H1 (cell line): ENCODE measurements at regions not wholly inside any gene's neighbourhood (a gene's known extent, or its start where the extent isn't known, plus 50 kb on each side); places are given as distances from the start of the nearest gene placed in this dataset.

Experiments
- EP300 ChIP-seq, 2 experiments: IDR thresholded peaks; 1 replicate in 1 of 2; 2 replicates in 1 of 2; pipeline ENCODE4 v1.6.1; 2011 to 2012; ENCODE audit warnings: low read depth in 2 of 2, low read length in 2 of 2, mild to moderate bottlenecking in 2 of 2, borderline replicate concordance in 1 of 2, inconsistent platforms in 1 of 2, moderate library complexity in 1 of 2
- NANOG ChIP-seq: IDR thresholded peaks from 2 replicates; pipeline ENCODE4 v1.6.1; 2011; ENCODE audit warnings: low read length, low read depth, mild to moderate bottlenecking, inconsistent platforms; ENCODE audit not compliant: insufficient read depth, poor library complexity, severe bottlenecking
- SIX5 ChIP-seq: IDR thresholded peaks from 2 replicates; pipeline ENCODE4 v1.6.1; 2011; ENCODE audit warnings: mild to moderate bottlenecking, low read depth, low read length
- SP1 ChIP-seq: IDR thresholded peaks from 2 replicates; pipeline ENCODE4 v1.6.1; 2011; ENCODE audit warnings: low read depth, low read length
- ZNF274 ChIP-seq: IDR thresholded peaks from 2 replicates; pipeline ENCODE4 v1.7.0; 2012; ENCODE audit warnings: low read length, borderline replicate concordance; ENCODE audit errors: extremely low read depth
- TF ChIP-seq, protein P1 (sequence below): IDR thresholded peaks from 2 replicates; pipeline ENCODE4 v1.6.1; 2012; ENCODE audit warnings: inconsistent platforms
- TF ChIP-seq, protein P2 (sequence below), 3 experiments: IDR thresholded peaks; 1 replicate in 2 of 3; 2 replicates in 1 of 3; pipeline versions ENCODE4 v1.5.1 to v1.6.1; 2011; ENCODE audit warnings: low read length in 3 of 3, mild to moderate bottlenecking in 3 of 3, inconsistent platforms in 2 of 3, low read depth in 1 of 3, moderate library complexity in 1 of 3; ENCODE audit not compliant: insufficient read depth in 1 of 3; ENCODE audit errors: control extremely low read depth in 1 of 3

DNA sequence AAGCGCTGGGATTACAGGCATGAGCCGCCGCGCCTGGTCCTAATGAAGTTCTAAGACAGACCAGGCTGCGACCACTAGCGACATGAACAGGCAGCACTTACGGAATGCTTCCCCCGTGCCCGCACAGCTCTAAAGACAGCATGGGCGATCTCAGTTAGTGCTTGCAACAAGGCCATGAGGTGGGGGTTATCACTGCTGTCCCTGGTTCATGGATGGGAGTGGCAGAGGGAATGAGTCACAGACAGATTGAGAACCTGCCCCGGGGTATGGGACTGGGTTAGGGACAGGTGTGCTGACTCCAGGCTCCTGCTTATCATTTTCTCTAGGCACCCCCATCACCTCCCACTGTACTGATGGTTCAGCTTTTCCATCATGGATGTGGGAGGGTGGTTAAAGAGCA is 160.9 kb downstream of the VRK1 start:
- TF ChIP-seq, protein P1, sequence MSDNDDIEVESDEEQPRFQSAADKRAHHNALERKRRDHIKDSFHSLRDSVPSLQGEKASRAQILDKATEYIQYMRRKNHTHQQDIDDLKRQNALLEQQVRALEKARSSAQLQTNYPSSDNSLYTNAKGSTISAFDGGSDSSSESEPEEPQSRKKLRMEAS, result no peak
- no peak for TF ChIP-seq SP1
- no peak for TF ChIP-seq EP300 (IDR thresholded peaks at IDR 0.05; ENCODE audit: borderline replicate concordance in 1 of 2, low read depth in 2 of 2, low read length in 2 of 2)
- TF ChIP-seq, protein P2, sequence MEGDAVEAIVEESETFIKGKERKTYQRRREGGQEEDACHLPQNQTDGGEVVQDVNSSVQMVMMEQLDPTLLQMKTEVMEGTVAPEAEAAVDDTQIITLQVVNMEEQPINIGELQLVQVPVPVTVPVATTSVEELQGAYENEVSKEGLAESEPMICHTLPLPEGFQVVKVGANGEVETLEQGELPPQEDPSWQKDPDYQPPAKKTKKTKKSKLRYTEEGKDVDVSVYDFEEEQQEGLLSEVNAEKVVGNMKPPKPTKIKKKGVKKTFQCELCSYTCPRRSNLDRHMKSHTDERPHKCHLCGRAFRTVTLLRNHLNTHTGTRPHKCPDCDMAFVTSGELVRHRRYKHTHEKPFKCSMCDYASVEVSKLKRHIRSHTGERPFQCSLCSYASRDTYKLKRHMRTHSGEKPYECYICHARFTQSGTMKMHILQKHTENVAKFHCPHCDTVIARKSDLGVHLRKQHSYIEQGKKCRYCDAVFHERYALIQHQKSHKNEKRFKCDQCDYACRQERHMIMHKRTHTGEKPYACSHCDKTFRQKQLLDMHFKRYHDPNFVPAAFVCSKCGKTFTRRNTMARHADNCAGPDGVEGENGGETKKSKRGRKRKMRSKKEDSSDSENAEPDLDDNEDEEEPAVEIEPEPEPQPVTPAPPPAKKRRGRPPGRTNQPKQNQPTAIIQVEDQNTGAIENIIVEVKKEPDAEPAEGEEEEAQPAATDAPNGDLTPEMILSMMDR (IDR thresholded peaks at IDR 0.05; ENCODE audit: control extremely low read depth in 1 of 3, insufficient read depth in 1 of 3, low read depth in 1 of 3, low read length in 3 of 3), result no peak
- no peak for TF ChIP-seq ZNF274
- no peak for TF ChIP-seq SIX5
- TF ChIP-seq NANOG, result no peak
